HL-60 (cell line): ENCODE measurements at regions not wholly inside any gene's neighbourhood (a gene's known extent, or its start where the extent isn't known, plus 50 kb on each side); places are given as distances from the start of the nearest gene placed in this dataset.
"Not testable (repeated sequence)": the region's sequence is repeated elsewhere in the genome, so short reads cannot be mapped to it uniquely, and the experiment has no call there.

Experiments used
- DNase-seq, 2 experiments: peaks; one replicate each; pipeline ENCODE4 v3.0.0-alpha.2; 2010 to 2020; ENCODE audit warnings: low read depth in 1 of 2, low spot score in 1 of 2
- H3K27ac ChIP-seq: fragments of 250-450 bp; sonication (Bioruptor Pico); replicated peaks from 2 replicates; pipeline ENCODE4 v1.5.1; 2020; ENCODE audit warnings: mild to moderate bottlenecking, moderate library complexity
- H3K27me3 ChIP-seq: fragments of 250-450 bp; sonication (Bioruptor Pico); 2 replicates; pipeline ENCODE4 v1.5.1; 2021; ENCODE audit warnings: mild to moderate bottlenecking, moderate library complexity; ENCODE audit not compliant: insufficient read depth, poor library complexity, severe bottlenecking
- H3K4me3 ChIP-seq: replicated peaks from 2 replicates; pipeline ENCODE4 v1.5.1; 2011; ENCODE audit warnings: mild to moderate bottlenecking, control low read depth, low read length; ENCODE audit not compliant: insufficient read depth
- CTCF ChIP-seq: IDR thresholded peaks from one replicate; pipeline ENCODE4 v1.5.1; 2011; ENCODE audit warnings: low read length, control low read depth, inconsistent platforms; ENCODE audit not compliant: insufficient read depth
- GABPA ChIP-seq: IDR thresholded peaks from 2 replicates; pipeline ENCODE4 v1.6.1; 2012; ENCODE audit warnings: low read depth
- POLR2AphosphoS5 ChIP-seq: IDR thresholded peaks from 2 replicates; pipeline ENCODE4 v1.6.1; 2012; ENCODE audit warnings: low read depth
- REST ChIP-seq: IDR thresholded peaks from 2 replicates; pipeline ENCODE4 v1.6.1; 2012; ENCODE audit warnings: low read depth; ENCODE audit not compliant: insufficient replicate concordance
- SPI1 ChIP-seq: IDR thresholded peaks from 2 replicates; pipeline ENCODE4 v1.6.1; 2012; ENCODE audit warnings: low read depth, mild to moderate bottlenecking, borderline replicate concordance

GRCh38 chr9:75360252-75360651 lies 271.9 kb downstream of the OSTF1 start:
- no peak for TF ChIP-seq CTCF
- TF ChIP-seq SPI1, result no peak
- TF ChIP-seq GABPA, result no peak
- TF ChIP-seq REST, result no peak
- TF ChIP-seq POLR2AphosphoS5, result no peak
- DNase-seq, result no peak
- H3K4me3 ChIP-seq, result no peak overlapping the region
- H3K27me3 ChIP-seq, result no peaks in the 10 kb centered on the region
- H3K27ac ChIP-seq, result no peak overlapping the region

- not testable (repeated sequence) for H3K27me3 ChIP-seq, H3K27ac ChIP-seq, H3K4me3 ChIP-seq, DNase-seq
These were observed 274.1 kb downstream of the OSTF1 start for GRCh38 chr9:75362446-75362845.

GRCh38 chr9:75365196-75365595 lies 276.9 kb downstream of the OSTF1 start:
- TF ChIP-seq CTCF, result no peak
- no peak for TF ChIP-seq REST
- TF ChIP-seq POLR2AphosphoS5, result no peak
- no peak for TF ChIP-seq GABPA
- no peak for TF ChIP-seq SPI1
- H3K27ac ChIP-seq, result no peak overlapping the region
- H3K4me3 ChIP-seq, result no peak overlapping the region
- no peak for DNase-seq
- H3K27me3 ChIP-seq, result no peaks in the 10 kb centered on the region

- no peaks in the 10 kb centered on the region for H3K27me3 ChIP-seq
- DNase-seq, result no peak
- no peak for TF ChIP-seq REST
- no peak for TF ChIP-seq POLR2AphosphoS5
- no peak for TF ChIP-seq SPI1
- no peak for TF ChIP-seq CTCF
- TF ChIP-seq GABPA, result no peak
- no peak overlapping the region for H3K27ac ChIP-seq
- H3K4me3 ChIP-seq, result no peak overlapping the region
These were observed 281.7 kb downstream of the OSTF1 start for GRCh38 chr9:75369989-75370388.
